ENCODE measurements at regions not wholly inside any gene's neighbourhood (a gene's known extent, or its start where the extent isn't known, plus 50 kb on each side); places are given as distances from the start of the nearest gene placed in this dataset.

DNA sequence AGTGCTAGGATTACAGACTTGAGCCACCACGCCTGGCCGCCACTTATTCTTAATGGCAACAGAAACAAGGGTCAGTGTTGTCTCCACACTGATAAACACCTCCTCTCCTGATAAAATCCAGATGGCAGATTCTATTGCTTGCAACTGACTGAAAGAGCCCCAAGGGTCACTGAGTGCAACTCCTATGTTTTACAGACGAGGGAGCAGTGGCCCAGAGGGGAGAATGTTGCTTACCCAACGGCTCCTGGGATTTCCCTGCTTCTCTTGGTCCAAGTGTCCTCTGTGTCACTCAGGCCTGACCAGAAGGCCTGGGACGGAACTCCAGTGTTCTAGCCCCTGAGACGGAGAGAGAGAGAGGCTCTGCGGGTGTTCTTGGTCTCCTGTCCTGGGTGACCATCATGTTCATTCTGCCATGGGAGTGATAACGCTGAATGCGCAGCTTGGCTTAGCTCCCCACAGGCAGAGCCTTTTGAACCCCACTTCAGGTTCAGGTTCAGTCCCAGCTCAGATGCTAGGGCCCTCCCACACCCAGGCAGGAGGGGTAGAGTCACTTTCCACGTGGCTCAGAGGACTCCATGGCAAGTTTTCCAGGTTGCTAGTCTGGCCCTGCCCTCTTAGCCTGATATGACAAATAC lies 77.3 kb upstream of the NLRP1 start:
- no peaks in the 10 kb centered on the region for H3K79me2 ChIP-seq (replicated peaks; ENCODE audit: insufficient read depth)
- Mint-ChIP-seq H3K9me3 (no peaks in the 10 kb centered on the region), H3K27me3 (ENCODE audit: insufficient read depth, low read depth, poor library complexity) (peaks cover 5% of the 10 kb centered on the region), H3K4me1 (no peaks in the 10 kb centered on the region), H3K36me3 (ENCODE audit: low read depth) (no peaks in the 10 kb centered on the region), H3K27ac (no peak overlapping the region), H3K4me3 (no peak overlapping the region)
- H3K27ac ChIP-seq (ENCODE audit: low read depth): no peak overlapping the region
- DNase-seq (ENCODE audit: low spot score): peak; percentile 36
- H3K36me3 ChIP-seq (ENCODE audit: insufficient read depth): no peaks in the 10 kb centered on the region
- no peak overlapping the region for H3K4me2 ChIP-seq
- H3K4me3 ChIP-seq: no peak overlapping the region
- H3K4me1 ChIP-seq (ENCODE audit: insufficient read depth): no peaks in the 10 kb centered on the region
- TF ChIP-seq, protein P1, sequence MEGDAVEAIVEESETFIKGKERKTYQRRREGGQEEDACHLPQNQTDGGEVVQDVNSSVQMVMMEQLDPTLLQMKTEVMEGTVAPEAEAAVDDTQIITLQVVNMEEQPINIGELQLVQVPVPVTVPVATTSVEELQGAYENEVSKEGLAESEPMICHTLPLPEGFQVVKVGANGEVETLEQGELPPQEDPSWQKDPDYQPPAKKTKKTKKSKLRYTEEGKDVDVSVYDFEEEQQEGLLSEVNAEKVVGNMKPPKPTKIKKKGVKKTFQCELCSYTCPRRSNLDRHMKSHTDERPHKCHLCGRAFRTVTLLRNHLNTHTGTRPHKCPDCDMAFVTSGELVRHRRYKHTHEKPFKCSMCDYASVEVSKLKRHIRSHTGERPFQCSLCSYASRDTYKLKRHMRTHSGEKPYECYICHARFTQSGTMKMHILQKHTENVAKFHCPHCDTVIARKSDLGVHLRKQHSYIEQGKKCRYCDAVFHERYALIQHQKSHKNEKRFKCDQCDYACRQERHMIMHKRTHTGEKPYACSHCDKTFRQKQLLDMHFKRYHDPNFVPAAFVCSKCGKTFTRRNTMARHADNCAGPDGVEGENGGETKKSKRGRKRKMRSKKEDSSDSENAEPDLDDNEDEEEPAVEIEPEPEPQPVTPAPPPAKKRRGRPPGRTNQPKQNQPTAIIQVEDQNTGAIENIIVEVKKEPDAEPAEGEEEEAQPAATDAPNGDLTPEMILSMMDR (conservative IDR thresholded peaks at IDR 0.05; ENCODE audit: low read depth in 2 of 2): peak; percentile 12 to 41; a peak in 2 of 4 replicates
- TF ChIP-seq, protein P2, sequence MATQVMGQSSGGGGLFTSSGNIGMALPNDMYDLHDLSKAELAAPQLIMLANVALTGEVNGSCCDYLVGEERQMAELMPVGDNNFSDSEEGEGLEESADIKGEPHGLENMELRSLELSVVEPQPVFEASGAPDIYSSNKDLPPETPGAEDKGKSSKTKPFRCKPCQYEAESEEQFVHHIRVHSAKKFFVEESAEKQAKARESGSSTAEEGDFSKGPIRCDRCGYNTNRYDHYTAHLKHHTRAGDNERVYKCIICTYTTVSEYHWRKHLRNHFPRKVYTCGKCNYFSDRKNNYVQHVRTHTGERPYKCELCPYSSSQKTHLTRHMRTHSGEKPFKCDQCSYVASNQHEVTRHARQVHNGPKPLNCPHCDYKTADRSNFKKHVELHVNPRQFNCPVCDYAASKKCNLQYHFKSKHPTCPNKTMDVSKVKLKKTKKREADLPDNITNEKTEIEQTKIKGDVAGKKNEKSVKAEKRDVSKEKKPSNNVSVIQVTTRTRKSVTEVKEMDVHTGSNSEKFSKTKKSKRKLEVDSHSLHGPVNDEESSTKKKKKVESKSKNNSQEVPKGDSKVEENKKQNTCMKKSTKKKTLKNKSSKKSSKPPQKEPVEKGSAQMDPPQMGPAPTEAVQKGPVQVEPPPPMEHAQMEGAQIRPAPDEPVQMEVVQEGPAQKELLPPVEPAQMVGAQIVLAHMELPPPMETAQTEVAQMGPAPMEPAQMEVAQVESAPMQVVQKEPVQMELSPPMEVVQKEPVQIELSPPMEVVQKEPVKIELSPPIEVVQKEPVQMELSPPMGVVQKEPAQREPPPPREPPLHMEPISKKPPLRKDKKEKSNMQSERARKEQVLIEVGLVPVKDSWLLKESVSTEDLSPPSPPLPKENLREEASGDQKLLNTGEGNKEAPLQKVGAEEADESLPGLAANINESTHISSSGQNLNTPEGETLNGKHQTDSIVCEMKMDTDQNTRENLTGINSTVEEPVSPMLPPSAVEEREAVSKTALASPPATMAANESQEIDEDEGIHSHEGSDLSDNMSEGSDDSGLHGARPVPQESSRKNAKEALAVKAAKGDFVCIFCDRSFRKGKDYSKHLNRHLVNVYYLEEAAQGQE (IDR thresholded peaks at IDR 0.05; ENCODE audit: unreplicated experiment): no peak
- ATAC-seq: peak; percentile 73
- no peak overlapping the region for H2AFZ ChIP-seq
- H3F3A ChIP-seq (replicated peaks; ENCODE audit: low read depth): no peaks in the 10 kb centered on the region
- no peaks in the 10 kb centered on the region for H4K20me1 ChIP-seq (replicated peaks; ENCODE audit: insufficient read depth)
- H3K27me3 ChIP-seq (ENCODE audit: insufficient read depth): no peaks in the 10 kb centered on the region
- no peaks in the 10 kb centered on the region for H3K9me2 ChIP-seq (ENCODE audit: insufficient read depth)

DNA sequence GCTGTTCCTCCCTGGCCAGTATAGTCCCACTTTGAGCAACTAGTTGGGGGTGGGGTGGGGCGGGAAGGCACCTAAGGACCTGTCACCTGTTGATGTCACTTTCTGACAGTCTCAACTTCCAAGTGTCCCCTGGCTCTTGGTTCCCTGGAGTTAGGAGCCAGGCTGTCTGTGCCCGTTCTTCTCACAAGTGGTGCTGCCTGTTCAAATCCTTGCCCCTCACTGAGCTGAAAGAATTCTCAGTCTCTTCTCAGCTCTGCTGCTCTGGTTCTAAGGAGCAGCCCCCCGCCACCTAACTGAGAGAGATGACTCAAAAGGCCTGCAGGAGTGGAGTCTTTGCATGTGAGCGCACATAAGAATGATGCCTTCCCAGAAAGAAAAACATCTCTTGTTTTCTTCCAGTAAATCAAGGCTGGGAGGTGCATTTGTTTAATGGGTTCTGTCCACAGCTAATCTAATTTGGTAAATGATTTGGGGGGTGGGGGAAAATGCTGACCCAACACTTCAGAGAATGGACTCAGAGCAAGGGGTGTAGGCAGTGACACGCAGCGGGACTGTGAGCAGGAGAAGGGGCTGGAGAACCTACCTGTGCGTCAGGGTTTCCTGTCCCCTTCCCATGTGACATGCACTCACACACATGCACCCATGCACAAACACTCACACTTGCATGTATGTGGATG lies 78.2 kb upstream of the NLRP1 start:
- no peak overlapping the region for H3K4me2 ChIP-seq
- H4K20me1 ChIP-seq (replicated peaks; ENCODE audit: insufficient read depth): no peaks in the 10 kb centered on the region
- Mint-ChIP-seq H3K9me3 (no peaks in the 10 kb centered on the region), H3K27me3 (ENCODE audit: insufficient read depth, low read depth, poor library complexity) (peaks cover 5% of the 10 kb centered on the region), H3K27ac (no peak overlapping the region), H3K4me3 (no peak overlapping the region), H3K36me3 (ENCODE audit: low read depth) (no peaks in the 10 kb centered on the region), H3K4me1 (no peaks in the 10 kb centered on the region)
- DNase-seq (ENCODE audit: low spot score): no peak
- H2AFZ ChIP-seq: no peak overlapping the region
- no peaks in the 10 kb centered on the region for H3K79me2 ChIP-seq (replicated peaks; ENCODE audit: insufficient read depth)
- no peak for ATAC-seq
- no peaks in the 10 kb centered on the region for H3K9me2 ChIP-seq (ENCODE audit: insufficient read depth)
- no peaks in the 10 kb centered on the region for H3K27me3 ChIP-seq (ENCODE audit: insufficient read depth)
- no peak overlapping the region for H3K4me3 ChIP-seq
- no peaks in the 10 kb centered on the region for H3K4me1 ChIP-seq (ENCODE audit: insufficient read depth)
- H3K36me3 ChIP-seq (ENCODE audit: insufficient read depth): no peaks in the 10 kb centered on the region
- TF ChIP-seq, protein P1 (conservative IDR thresholded peaks at IDR 0.05; ENCODE audit: low read depth in 2 of 2): no peak
- no peak for TF ChIP-seq ZNF331 (CRISPR knock-in tag; IDR thresholded peaks at IDR 0.05; ENCODE audit: low read depth)
- TF ChIP-seq STAT1 (IDR thresholded peaks at IDR 0.05; ENCODE audit: unreplicated experiment): no peak
- TF ChIP-seq ZNF114 (CRISPR knock-in tag; IDR thresholded peaks at IDR 0.05): no peak
- TF ChIP-seq, protein P2 (IDR thresholded peaks at IDR 0.05; ENCODE audit: unreplicated experiment): no peak
- TF ChIP-seq, protein P3, sequence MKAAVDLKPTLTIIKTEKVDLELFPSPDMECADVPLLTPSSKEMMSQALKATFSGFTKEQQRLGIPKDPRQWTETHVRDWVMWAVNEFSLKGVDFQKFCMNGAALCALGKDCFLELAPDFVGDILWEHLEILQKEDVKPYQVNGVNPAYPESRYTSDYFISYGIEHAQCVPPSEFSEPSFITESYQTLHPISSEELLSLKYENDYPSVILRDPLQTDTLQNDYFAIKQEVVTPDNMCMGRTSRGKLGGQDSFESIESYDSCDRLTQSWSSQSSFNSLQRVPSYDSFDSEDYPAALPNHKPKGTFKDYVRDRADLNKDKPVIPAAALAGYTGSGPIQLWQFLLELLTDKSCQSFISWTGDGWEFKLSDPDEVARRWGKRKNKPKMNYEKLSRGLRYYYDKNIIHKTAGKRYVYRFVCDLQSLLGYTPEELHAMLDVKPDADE (IDR thresholded peaks at IDR 0.05): no peak
- no peak for TF ChIP-seq JUNB (IDR thresholded peaks at IDR 0.05; ENCODE audit: unreplicated experiment)
- no peak overlapping the region for H3K27ac ChIP-seq (ENCODE audit: low read depth)
- no peaks in the 10 kb centered on the region for H3F3A ChIP-seq (replicated peaks; ENCODE audit: low read depth)
